ENCODE measurements at regions not wholly inside any gene's neighbourhood (a gene's known extent, or its start where the extent isn't known, plus 50 kb on each side); places are given as distances from the start of the nearest gene placed in this dataset.

GRCh38 chr10:33091201-33091600 lies 133.2 kb upstream of the ITGB1 start:
- Histone ChIP-seq H3K36me3 (ENCODE audit: control insufficient read depth in 2 of 4, insufficient read depth in 4 of 4, low read length in 3 of 4) (peaks cover 0 to 12% (median 5%) of the 10 kb centered on the region in 4 experiments; a peak in 3 of 8 replicates), H2AFZ (ENCODE audit: low read length) (no peak overlapping the region), H3K23ac (ENCODE audit: insufficient read length) (no peak overlapping the region), H3K9ac (replicated peaks in 1 of 4; ENCODE audit: extremely low read depth in 1 of 4, low read depth in 3 of 4, low read length in 3 of 4) (no peak overlapping the region), H2BK12ac (ENCODE audit: low read depth, low read length) (no peak overlapping the region), H3K79me2 (ENCODE audit: control insufficient read depth in 1 of 2, insufficient read depth in 2 of 2, low read length in 2 of 2) (no peaks in the 10 kb centered on the region), H2BK20ac (ENCODE audit: low read length) (no peak overlapping the region), H4K5ac (ENCODE audit: insufficient read length, low read depth, low read length) (no peak overlapping the region), H3K14ac (ENCODE audit: insufficient read length) (no peak overlapping the region), H3K18ac (ENCODE audit: extremely low read depth, low read length) (no peak overlapping the region), H3K4me3 (ENCODE audit: extremely low read depth in 1 of 4, insufficient read depth in 2 of 4, low read depth in 3 of 4, low read length in 4 of 4) (no peak overlapping the region), H4K20me1 (replicated peaks in 1 of 2; ENCODE audit: control insufficient read depth in 1 of 2, insufficient read depth in 2 of 2, low read length in 2 of 2) (no peaks in the 10 kb centered on the region), H3K79me1 (ENCODE audit: low read depth, low read length) (no peaks in the 10 kb centered on the region), H2BK5ac (ENCODE audit: low read depth, low read length) (no peak overlapping the region), H3K4me2 (ENCODE audit: insufficient read depth in 1 of 2, low read depth in 2 of 2, low read length in 2 of 2) (no peak overlapping the region), H4K8ac (ENCODE audit: extremely low read depth, insufficient read depth, low read length) (no peak overlapping the region), H4K91ac (replicated peaks; ENCODE audit: insufficient read length, low read length) (no peak overlapping the region), H3K4me1 (replicated peaks in 1 of 4; ENCODE audit: control insufficient read depth in 3 of 4, insufficient read depth in 4 of 4, low read length in 3 of 4) (no peaks in the 10 kb centered on the region), H2BK120ac (replicated peaks; ENCODE audit: low read depth, low read length) (no peak overlapping the region), H3K27ac (ENCODE audit: low read depth, low read length) (no peak overlapping the region), H3K9me3 (ENCODE audit: insufficient read depth in 2 of 2, low read depth in 1 of 2, low read length in 1 of 2) (peaks cover 18 to 21% of the 10 kb centered on the region in 2 experiments), H3K4ac (replicated peaks; ENCODE audit: insufficient read length, low read depth, low read length) (no peak overlapping the region), H3K56ac (replicated peaks; ENCODE audit: insufficient read length, low read depth, low read length) (no peak overlapping the region), H2BK15ac (ENCODE audit: low read length) (no peak overlapping the region), H3K27me3 (replicated peaks in 1 of 4; ENCODE audit: control insufficient read depth in 3 of 4, extremely low read depth in 1 of 4, insufficient read depth in 3 of 4, low read length in 3 of 4) (no peaks in the 10 kb centered on the region), H2AK5ac (ENCODE audit: low read depth, low read length) (no peak overlapping the region), H3K23me2 (ENCODE audit: low read depth, low read length) (no peaks in the 10 kb centered on the region)
- 90% methylated on average over 1 of the region's 1 CpG; no CpG with 5 or more reads in 1 of the 2 experiments for WGBS, 2 experiments (ENCODE audit: extremely low coverage in 1 of 2, insufficient coverage in 1 of 2, insufficient read length in 1 of 2, insufficient replicate concordance in 2 of 2, low coverage in 1 of 2, low lambda C conversion rate in 2 of 2, missing lambda C conversion rate in 1 of 2)
- FAIRE-seq (no peak), DNase-seq (ENCODE audit: low read depth in 1 of 2, low spot score in 2 of 2) (no peak)
- no peak for TF ChIP-seq CHD2 (IDR thresholded peaks at IDR 0.05; ENCODE audit: low read length)
- ChIA-PET CTCF (ENCODE audit: partially characterized antibody) (interaction anchor here (1.1 to 3.5 kb wide), 3 partner anchors 13 to 25 kb away, joined by 3 to 14 read pairs (median 5); no protein-coding TSS in a partner anchor), POLR2A (ENCODE audit: partially characterized antibody) (no interaction called here)

Data from H1 (cell line).